ENCODE measurements at regions not wholly inside any gene's neighbourhood (a gene's known extent, or its start where the extent isn't known, plus 50 kb on each side); places are given as distances from the start of the nearest gene placed in this dataset.

- no peak for TF ChIP-seq CTCF (IDR thresholded peaks at IDR 0.05)
- no peak for TF ChIP-seq EP300 (IDR thresholded peaks at IDR 0.05)
- no peak for TF ChIP-seq POLR2A (IDR thresholded peaks at IDR 0.05)
- TF ChIP-seq POLR2AphosphoS5 (IDR thresholded peaks at IDR 0.05), result no peak
Measured at GRCh38 chr11:113540416-113541330, 65.5 kb upstream of the DRD2 start.

All from gastroesophageal sphincter (tissue), 3 donors.